ENCODE measurements at regions not wholly inside any gene's neighbourhood (a gene's known extent, or its start where the extent isn't known, plus 50 kb on each side); places are given as distances from the start of the nearest gene placed in this dataset.
"Not testable (repeated sequence)": the region's sequence is repeated elsewhere in the genome, so short reads cannot be mapped to it uniquely, and the experiment has no call there.

DNA sequence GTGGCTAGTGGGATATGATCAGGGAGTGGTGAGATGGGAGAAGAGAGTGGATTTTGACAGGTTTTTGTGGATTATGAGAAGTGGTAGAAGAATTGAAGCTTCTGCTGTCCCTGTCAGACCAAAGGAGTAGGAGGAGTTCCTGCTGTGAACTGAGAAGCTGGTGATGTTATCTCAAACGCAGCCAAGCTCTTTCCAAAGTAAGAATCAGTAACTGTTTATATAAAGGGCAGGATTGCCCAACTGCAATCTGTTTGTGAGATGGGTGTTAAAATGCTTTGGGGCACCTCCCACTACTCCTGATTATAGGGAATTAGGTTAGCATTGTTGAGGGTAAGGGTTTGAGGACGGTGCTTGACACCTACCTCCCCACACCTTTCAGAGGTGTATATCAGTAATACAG, 60.5 kb upstream of the USP25 start:
- DNase-seq (ENCODE audit: low spot score), result no peak

DNA sequence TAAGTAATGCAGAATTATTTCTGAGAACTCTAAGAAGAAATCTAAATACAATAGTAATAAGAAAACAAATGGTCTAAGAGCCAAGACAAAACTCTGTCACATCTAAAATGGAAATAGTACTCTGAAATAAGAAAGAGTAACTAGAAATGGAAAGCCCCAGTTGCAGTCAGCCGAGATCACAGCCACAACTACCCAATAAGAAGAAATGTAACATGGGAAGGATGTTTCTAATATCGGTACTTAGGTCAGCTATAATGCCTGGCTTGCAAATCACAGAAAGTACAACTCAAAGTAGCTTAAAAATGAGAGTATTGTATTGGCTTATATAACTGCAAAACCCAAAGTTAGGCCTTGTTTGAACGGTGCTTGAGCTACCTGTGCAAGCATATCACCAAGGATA, 58.6 kb upstream of the USP25 start:
- DNase-seq (ENCODE audit: low spot score), result no peak

DNA sequence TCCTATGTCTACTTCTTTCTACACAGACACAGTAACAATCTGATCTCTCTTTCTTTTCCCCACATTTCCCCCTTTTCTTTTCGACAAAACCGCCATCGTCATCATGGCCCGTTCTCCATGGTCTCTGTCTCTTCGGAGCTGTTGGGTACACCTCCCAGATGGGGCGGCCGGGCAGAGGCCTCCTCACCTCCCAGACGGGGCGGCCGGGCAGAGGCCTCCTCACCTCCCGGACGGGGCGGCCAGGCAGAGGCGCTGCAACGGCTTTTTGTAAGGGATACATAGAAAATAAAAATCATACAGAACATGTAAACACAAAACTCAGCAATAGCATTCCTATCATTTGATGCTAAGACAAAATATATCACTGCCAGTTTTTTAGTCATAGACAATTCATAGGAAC, 57.2 kb upstream of the USP25 start:
- not testable (repeated sequence) for DNase-seq (ENCODE audit: low spot score)

DNA sequence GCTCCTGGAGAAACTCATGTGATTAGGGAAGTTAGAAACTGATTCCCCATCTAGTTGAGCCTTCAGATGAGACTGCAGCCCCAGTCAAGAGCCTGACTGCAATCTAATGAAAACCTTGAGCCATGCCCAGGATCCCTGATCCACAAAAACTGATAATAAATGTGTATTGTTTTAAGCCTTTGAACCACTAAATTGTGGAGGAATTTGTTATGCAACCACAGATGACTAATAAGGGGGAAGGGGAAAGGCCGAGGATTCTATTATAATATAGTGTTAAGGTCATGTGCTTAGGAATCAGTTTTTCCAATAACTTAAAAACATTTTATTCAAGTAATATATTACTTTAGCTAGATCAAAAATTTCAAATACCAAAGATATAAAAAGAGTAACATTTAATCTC, 52.8 kb upstream of the USP25 start:
- DNase-seq (ENCODE audit: low spot score), result no peak

DNA sequence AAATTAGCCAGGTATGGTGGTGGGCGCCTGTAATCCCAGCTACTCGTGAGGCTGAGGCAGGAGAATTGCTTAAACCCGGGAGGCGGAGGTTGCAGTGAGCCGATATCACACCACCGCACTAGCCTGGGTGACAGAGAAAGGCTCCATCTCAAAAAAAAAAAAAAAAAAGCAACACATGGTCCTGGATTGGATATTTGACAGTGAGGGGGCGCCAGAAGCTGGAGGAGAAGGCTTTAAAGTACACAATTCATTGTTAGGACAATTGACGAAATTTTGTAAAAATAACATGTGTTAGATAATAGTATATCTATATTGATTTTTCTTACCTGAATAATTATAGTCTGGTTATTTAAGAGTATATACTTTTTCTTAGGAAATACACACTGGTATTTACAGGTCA, 50.2 kb upstream of the USP25 start:
- DNase-seq (ENCODE audit: low spot score), result no peak
